Chondrocyte (in vitro differentiated cells): ENCODE measurements at regions not wholly inside any gene's neighbourhood (a gene's known extent, or its start where the extent isn't known, plus 50 kb on each side); places are given as distances from the start of the nearest gene placed in this dataset.
"Not testable (repeated sequence)": the region's sequence is repeated elsewhere in the genome, so short reads cannot be mapped to it uniquely, and the experiment has no call there.

Source experiments
- DNase-seq: peaks from one replicate; pipeline ENCODE4 v3.0.0; 2021; ENCODE audit warnings: mixed read lengths, low spot score
- H3K27ac Mint-ChIP-seq: one replicate; pipeline ENCODE4 v1.8.0; 2021; ENCODE audit warnings: mild to moderate bottlenecking, moderate library complexity, mixed read lengths; ENCODE audit not compliant: unreplicated experiment
- H3K27me3 Mint-ChIP-seq: 2 replicates; pipeline ENCODE4 v1.8.0; 2021; ENCODE audit warnings: low read depth, mixed read lengths
- H3K36me3 Mint-ChIP-seq: 2 replicates; pipeline ENCODE4 v1.8.0; 2021; ENCODE audit warnings: low read depth, mixed read lengths
- H3K4me1 Mint-ChIP-seq: 2 replicates; pipeline ENCODE4 v1.8.0; 2021; ENCODE audit warnings: low read depth, mild to moderate bottlenecking, mixed read lengths
- H3K4me3 Mint-ChIP-seq: one replicate; pipeline ENCODE4 v1.8.0; 2021; ENCODE audit warnings: mild to moderate bottlenecking, moderate library complexity, mixed read lengths; ENCODE audit not compliant: unreplicated experiment
- H3K9me3 Mint-ChIP-seq: 2 replicates; pipeline ENCODE4 v1.8.0; 2021; ENCODE audit warnings: low read depth, mixed read lengths
- TF ChIP-seq, protein P1 (sequence below): fragments of 200-600 bp; sonication (generic); IDR thresholded peaks from 2 replicates; pipeline ENCODE4 v1.5.0; 2021; ENCODE audit warnings: antibody characterized with exemption, mild to moderate bottlenecking, moderate library complexity

DNA sequence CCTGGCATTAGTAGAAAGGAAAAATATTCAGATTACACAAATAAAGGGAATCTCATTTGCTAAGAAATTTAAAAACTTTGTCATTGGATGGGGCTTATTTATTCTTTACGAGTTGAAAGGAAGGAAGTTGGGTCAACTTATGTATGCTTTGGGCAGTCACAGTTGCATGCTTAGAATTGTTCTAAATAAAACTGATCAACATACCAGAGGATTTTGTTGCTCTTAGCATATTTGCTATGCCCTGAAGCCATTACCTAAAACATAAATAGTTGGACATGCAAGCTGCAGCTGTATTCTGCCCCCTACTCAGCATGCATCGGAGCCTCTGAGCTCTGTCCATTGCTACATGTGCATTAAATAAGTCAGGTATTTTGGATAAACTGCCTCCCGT lies 172.7 kb upstream of the MEF2C start:
- TF ChIP-seq, protein P1, sequence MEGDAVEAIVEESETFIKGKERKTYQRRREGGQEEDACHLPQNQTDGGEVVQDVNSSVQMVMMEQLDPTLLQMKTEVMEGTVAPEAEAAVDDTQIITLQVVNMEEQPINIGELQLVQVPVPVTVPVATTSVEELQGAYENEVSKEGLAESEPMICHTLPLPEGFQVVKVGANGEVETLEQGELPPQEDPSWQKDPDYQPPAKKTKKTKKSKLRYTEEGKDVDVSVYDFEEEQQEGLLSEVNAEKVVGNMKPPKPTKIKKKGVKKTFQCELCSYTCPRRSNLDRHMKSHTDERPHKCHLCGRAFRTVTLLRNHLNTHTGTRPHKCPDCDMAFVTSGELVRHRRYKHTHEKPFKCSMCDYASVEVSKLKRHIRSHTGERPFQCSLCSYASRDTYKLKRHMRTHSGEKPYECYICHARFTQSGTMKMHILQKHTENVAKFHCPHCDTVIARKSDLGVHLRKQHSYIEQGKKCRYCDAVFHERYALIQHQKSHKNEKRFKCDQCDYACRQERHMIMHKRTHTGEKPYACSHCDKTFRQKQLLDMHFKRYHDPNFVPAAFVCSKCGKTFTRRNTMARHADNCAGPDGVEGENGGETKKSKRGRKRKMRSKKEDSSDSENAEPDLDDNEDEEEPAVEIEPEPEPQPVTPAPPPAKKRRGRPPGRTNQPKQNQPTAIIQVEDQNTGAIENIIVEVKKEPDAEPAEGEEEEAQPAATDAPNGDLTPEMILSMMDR = no peak
- H3K4me3 Mint-ChIP-seq = no peak overlapping the region
- H3K4me1 Mint-ChIP-seq = peaks cover 14% of the 10 kb centered on the region
- H3K9me3 Mint-ChIP-seq = peaks cover 6% of the 10 kb centered on the region
- DNase-seq = no peak
- H3K27me3 Mint-ChIP-seq = no peaks in the 10 kb centered on the region
- peaks cover under 1% of the 10 kb centered on the region for H3K36me3 Mint-ChIP-seq
- H3K27ac Mint-ChIP-seq = no peak overlapping the region

DNA sequence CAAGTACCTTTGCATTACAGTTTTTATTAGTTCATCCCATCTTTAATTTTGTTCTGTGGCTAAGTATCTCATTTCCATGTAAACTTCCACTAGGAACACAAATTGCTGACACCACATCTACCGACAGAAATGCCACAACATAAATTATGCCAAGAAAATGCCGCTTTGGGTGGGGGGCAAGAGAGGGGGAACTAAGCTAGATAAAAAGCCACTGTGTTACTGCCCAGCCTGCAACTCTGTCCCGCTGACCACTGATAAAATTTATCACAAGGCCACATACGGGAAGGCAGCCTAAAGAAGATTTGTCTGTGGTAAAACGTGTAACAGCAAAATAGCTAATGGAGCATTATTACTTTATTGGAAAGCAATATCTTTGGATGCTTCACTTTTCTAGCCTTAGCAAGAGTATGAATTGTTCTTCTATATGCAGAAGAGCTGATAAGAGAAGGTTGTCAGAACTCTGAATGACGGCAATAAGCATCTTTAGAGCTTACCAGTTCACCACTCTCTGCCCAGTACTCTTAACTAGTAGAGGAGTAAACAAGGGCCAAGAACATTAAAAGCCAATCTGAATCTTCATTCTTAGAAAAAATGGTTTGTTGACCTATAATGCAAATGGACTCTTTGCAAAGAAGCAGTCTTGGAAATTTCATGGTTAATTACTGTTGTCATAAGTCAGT lies 172.2 kb upstream of the MEF2C start:
- Mint-ChIP-seq H3K27me3 (no peaks in the 10 kb centered on the region), H3K27ac (no peak overlapping the region), H3K4me1 (peaks cover 14% of the 10 kb centered on the region), H3K9me3 (peaks cover 11% of the 10 kb centered on the region), H3K4me3 (no peak overlapping the region), H3K36me3 (peaks cover 4% of the 10 kb centered on the region)
- DNase-seq = no peak
- TF ChIP-seq, protein P1 = no peak

DNA sequence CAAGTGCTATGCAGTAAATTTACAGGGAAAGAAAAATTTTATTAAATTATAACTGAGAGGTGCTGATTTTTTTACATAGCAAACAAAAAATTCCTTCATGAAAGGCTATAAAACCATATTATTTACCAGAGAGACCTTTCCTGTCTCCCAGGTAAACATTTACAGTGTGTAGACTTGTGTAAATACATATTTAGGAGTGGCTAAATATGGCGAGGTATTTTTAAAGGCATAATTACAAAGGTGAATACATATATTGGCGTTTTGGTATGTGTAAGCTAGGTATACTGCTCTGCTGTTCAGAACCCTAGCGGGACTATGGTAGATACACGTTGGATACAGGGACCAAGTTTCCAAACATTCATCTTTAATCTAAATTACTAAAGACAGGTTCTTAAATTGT lies 170.6 kb upstream of the MEF2C start:
- no peaks in the 10 kb centered on the region for H3K27me3 Mint-ChIP-seq
- H3K36me3 Mint-ChIP-seq = peaks cover 6% of the 10 kb centered on the region
- no peak overlapping the region for H3K4me3 Mint-ChIP-seq
- TF ChIP-seq, protein P1 = no peak
- H3K27ac Mint-ChIP-seq = no peak overlapping the region
- peaks cover 18% of the 10 kb centered on the region for H3K9me3 Mint-ChIP-seq
- H3K4me1 Mint-ChIP-seq = peaks cover 14% of the 10 kb centered on the region
- no peak for DNase-seq

DNA sequence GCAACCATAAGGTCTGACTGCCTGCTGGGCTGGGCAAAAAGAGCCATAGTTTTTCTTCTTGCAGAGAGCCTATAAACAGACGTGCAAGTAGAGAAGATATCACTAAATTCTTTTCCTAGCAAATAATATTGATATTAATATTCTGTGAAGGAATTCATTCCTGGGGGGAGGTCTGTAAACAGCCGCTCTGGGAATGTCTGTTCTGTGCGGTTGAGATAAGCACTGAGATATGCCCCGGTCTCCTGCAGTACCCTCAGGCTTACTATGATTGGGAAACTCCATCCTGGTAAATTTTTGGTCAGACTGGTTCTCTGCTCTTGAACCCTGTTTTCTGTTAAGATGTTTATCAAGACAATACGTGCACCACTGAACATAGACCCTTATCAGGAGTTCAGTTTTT lies 167.1 kb upstream of the MEF2C start:
- peaks cover 18% of the 10 kb centered on the region for H3K9me3 Mint-ChIP-seq
- H3K36me3 Mint-ChIP-seq, DNase-seq, H3K4me1 Mint-ChIP-seq, H3K4me3 Mint-ChIP-seq, H3K27me3 Mint-ChIP-seq, H3K27ac Mint-ChIP-seq: not testable (repeated sequence)

DNA sequence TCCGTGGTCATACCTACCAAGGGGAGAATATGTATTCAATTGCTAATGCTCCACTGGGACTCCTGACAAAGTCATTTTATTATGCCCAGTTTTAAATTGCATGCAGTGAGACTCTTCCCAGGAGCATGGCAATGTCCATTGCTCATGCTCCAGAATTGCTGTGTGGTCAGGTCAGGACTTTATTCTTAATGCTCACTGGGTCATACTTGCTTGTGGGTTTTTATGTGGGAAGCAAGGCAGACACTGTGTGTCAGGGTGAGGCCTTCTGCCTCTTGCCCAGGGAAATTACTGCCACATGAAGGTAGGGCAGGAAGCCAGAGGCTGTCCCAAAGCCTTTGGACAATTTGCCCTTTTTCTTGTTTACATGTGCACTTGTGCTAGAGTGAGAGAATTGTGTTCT lies 164.6 kb upstream of the MEF2C start:
- DNase-seq = no peak
- Mint-ChIP-seq H3K27me3 (no peaks in the 10 kb centered on the region), H3K9me3 (peaks cover 18% of the 10 kb centered on the region), H3K27ac (no peak overlapping the region), H3K4me3 (no peak overlapping the region), H3K36me3 (peaks cover 6% of the 10 kb centered on the region), H3K4me1 (no peaks in the 10 kb centered on the region)
- TF ChIP-seq, protein P1 = no peak

DNA sequence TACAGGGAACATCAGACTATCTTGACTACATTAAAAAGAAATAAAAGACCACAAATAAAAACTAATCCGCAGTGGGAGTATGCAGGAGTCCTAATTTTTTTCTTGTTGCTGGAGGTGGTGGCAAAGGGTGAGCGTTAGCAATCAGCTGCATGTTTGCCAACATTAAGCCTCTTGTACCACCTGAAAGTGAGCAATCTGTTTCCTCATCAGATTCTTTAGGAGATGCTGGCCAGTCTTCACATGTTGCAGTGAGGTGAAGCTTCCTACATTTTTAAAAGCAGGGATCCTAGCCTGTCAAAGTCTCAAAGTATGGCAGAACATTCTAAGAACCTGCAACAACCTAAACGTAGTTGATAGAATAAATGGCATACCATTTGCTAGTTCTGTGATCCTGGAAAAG lies 162.2 kb upstream of the MEF2C start:
- Mint-ChIP-seq H3K27me3 (no peaks in the 10 kb centered on the region), H3K4me1 (no peaks in the 10 kb centered on the region), H3K36me3 (peaks cover 2% of the 10 kb centered on the region), H3K4me3 (no peak overlapping the region), H3K27ac (no peak overlapping the region), H3K9me3 (peaks cover 7% of the 10 kb centered on the region)
- DNase-seq = no peak
- TF ChIP-seq, protein P1 = no peak
